ENCODE measurements at regions not wholly inside any gene's neighbourhood (a gene's known extent, or its start where the extent isn't known, plus 50 kb on each side); places are given as distances from the start of the nearest gene placed in this dataset.

DNA sequence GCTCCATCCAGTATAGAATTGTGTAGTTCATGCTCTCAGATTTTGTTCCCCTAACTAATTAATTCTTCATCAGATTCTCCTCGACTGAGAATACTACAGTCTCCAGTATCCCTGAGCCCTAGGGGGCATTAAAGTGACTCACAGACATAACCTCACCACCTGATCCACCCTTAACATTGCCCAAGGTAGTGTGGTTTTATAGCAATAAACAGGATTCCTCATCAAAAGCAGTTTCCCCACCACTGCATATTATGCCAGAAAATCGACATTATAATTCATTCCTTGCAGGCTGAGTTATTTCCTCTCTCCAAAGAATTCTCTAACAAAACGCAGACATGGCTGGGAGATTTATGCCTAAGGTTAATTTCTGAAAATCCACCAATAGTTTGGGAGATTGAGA lies 1402.5 kb upstream of the CELF2 start:
- DNase-seq, result no peak

DNA sequence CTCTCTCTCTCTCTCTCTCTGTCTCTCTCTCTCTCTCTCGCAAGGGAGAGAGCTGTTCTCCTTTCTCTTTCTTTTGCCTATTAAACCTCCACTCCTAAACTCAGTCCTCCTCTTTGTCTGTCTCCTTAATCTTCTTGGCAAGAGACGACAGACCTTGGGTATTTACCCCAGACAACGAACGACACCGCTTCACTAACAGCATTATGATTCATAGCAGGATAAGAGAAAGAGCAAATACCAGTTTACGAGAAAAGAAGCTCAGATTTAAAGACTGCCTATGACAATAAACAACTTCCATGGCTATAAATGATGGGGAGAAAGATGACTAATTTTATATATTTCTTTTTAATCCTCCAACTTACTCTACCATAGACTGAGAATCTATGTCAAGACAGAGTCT lies 1396.5 kb upstream of the CELF2 start:
- DNase-seq, result no peak

DNA sequence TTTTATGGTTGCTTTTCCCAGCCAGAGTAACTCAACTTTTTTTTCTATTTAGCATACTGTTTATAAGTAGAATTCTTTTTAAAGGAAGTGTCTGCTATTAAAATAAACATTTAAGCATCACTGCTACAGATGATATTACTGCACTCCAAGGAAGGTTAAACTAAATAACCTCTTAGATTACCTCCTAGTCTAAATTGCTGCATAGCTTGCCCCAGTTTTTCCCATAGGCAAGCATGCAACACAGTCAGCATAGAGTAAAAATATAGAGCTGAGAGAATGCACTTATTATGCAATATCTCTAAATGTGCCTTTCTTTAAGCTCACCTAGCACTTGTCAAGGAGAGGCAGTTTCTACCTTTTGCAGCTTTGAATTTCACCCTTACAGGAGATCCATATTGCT lies 1392.4 kb upstream of the CELF2 start:
- DNase-seq, result no peak

DNA sequence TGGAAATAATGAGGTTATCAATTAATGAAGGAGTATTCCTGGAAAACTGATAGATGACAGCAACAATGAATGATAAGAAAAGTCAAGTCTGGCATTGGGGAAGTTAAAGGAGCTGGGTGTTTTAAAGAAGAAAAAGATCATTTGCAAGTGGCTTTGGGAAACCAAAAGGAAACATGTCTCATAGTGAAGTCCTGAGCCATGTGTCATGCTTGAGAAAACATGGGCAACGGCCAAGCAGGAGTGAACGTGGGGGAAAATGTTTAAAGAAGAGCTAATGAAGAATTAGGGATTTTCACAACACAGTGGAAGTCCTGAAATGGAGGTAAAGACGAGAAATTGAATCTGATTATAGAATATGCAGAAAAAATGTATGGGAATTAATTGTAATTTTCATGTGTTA lies 1383.2 kb upstream of the CELF2 start:
- DNase-seq, result no peak

DNA sequence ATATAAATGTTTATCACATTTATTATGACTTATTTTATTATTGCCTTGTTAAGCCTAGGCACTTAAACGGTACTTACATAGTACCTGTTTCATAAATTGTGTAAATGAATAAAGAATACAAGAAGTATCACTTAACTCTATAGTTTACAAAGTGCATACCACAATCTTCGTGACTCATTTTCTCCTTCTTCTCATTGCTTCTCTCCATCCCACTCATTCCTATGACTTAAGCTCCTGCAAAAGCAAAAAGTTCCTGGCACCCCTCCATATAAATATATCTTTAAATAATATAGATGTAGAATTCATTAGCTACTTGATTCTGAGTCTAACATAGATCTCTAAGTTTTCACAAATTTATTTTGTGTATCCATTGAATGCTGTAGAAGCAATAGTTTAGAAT lies 1382.0 kb upstream of the CELF2 start:
- no peak for DNase-seq

DNA sequence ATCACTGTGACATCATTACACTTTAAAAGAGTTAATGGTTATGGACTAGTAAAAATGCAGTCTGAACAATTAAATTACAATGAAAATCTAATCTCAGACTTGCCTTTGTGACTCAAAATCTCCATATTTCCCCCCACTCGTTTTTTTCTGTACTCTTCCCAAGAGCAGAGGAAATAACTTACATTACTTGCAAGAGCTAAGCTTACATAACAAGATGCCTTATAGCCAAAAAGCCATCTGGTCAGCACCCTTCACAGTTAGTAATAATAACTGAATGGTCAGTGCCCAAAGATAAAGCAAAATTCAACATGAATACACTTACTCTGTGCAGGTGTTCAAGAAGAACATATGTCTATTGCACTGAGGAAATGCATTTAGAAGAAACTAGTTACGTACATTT lies 1381.5 kb upstream of the CELF2 start:
- no peak for DNase-seq

DNA sequence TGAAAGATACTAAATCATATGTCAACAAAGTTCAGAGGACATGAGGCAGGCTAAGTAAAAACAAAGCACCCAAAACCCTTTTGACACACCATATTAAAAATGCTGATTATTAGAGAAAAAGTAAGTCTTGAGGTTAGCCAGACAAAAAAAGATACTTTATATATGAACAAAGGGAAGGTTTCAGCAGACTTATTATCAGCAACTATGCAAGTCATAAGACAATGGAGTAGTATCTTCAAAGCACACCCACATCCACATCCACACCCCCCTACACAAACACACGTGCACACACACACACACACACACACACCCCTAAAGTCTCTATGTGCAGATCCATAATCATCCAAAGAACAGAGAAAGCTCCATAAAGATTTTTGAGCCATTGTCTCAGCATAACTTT lies 1373.9 kb upstream of the CELF2 start:
- DNase-seq, result no peak

DNA sequence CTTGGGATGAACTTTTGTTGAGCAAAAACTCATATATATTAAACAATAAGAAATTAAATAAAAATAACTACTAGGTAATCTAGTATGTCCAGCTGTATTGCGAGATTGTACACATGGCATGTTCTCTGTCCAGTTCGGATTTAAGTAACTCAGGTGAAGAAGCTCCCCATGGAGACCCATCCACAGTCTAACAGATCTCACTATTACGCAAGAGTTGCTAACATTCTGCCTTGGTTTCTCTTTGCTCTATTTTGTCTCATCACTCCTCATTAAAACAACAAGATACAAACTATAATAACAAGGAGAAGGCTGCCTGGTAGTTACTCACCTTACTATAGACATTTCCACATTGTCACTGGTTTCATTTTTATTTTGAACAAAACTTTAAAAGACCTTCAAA lies 1372.3 kb upstream of the CELF2 start:
- DNase-seq, result no peak

DNA sequence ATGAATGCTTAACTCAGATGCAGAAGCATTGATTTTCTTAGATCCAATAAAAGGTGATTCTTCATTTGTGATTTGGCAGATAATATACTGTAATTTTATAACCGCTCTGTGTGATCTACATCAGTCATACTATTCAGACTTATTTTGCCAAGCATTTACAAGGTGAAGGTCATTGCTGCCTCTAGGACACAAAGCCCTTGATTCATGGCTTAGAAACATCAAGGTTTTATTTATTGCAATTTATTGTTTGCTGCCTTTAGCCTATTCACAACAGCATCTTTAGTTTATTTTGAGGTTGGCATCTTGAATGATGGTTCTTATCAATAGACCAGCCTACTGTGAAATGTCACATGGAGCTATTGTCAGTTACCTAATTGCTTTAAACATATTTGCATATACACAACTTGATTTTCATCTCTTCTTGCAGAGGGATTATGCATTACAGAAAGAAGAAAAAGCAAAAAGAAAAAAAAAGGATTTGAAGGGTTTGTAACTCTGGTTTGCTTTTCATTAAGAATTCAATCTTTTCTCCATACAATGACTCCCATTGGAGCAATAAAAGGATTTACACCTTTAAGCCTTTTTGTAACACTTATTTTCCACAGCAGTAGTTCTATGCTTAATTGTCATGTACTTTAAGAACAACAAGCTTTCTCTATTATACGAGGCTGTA lies 1371.6 kb upstream of the CELF2 start:
- DNase-seq, result no peak

DNA sequence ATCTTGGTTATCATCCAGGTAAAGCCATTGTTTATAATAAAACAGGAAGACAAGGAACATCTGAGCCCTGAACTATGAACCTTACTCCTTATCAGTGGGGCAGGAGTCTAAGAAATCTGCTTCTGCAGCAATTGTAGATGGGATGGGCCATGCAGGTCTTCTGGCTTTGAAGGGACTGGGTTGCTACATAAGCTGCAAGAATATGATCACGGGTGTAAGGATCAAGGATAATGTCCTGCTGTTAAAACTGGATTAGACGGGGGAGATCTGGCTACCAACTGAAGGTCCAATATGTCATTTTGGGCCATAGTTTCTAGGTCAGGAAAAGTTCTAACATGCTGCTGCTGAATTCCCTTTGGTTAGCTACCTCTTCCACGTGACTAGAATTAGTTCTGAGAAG lies 1363.4 kb upstream of the CELF2 start:
- no peak for DNase-seq

DNA sequence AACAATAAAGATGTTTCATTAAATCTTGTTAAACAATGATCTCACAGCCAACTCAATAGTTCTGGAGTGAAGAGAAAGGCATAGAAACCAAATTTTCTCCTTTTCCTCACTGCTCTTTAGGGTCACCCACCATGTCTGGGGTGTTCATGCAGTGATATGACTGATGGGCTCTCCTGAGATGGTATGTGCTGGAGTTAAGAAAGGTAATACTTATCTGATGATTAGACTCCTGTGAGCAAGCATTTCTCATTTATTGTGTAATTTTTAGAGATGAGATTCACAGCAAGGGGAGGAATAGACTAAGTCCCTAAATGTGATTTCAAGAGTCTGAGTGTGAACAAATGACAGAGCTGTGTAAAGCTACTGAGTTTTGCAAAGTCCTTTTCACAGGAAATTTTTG lies 1361.3 kb upstream of the CELF2 start:
- no peak for DNase-seq

DNA sequence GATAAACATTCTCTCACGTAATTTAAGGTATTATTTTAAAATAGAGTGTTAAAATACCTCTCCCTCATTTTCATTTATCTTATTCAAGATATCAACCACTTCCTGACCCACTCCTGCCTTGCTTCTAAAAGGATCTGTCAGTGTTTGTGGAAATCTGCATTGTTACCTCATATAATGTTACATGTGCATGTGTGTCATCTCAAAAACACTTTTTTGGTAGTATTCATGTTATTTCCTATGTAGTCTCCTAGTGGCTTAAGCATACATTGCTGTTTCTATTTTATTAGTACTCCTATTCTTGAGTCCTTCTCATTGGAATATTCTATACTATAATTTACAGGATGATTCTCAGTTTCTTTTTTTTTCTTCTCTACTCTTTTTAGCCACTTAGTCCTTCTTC lies 1360.7 kb upstream of the CELF2 start:
- no peak for DNase-seq

DNA sequence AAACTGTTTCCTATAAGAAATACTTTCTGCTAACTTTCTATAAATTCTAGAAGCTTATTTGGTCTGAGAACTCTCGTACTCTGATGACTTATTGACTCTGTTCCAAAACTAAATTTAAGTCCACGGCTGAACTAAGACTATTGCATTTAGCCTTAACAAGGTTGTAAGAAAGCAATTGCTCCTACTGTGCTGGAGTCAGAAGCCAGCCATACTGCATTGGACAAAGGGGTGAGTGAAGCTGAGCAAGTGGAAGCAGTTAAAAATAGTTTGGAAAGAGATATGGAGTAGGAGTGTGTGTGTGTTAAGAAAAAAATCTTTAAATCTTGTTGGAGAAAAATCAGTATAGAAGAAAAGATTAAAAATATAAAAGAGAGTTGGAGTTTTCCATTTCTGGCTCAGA lies 1360.1 kb upstream of the CELF2 start:
- DNase-seq, result no peak

DNA sequence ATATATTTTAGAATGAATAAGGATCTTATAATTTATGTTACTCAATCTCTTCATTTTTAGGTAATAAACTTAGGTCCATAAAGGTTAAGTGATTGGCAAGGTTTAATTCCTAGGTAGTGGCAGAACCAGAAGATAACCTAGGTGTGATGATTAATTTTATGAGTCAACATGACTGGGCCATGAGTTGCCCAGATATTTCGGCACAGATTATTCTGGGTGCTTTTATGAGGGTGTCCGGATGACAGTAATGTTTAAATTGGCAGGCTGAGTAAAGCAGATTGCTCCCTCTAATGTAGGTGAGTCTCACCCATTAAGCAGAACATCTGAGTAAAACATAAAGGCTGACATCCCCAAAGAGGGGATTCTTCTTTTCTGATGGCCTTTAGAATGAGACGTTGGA lies 1349.3 kb upstream of the CELF2 start:
- no peak for DNase-seq

DNA sequence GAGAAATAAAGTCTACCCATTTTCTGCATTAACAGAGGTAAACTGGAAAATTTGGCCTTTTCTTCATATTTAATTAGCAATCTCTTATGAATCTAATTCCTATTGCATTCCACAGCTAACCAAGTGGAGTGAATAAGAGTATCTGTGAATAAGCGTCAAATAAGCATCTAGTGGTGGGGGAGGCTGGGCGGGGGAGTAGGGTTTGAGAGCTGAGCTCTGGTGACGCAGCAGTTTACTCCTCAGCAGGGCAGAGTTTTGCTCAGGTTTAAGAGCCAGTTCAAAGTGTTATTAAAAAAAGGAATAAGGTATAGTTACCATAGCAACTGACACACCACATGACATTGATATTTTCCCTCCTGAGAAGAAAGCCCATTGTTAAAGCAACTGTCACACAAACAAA lies 1346.8 kb upstream of the CELF2 start:
- DNase-seq, result no peak

DNA sequence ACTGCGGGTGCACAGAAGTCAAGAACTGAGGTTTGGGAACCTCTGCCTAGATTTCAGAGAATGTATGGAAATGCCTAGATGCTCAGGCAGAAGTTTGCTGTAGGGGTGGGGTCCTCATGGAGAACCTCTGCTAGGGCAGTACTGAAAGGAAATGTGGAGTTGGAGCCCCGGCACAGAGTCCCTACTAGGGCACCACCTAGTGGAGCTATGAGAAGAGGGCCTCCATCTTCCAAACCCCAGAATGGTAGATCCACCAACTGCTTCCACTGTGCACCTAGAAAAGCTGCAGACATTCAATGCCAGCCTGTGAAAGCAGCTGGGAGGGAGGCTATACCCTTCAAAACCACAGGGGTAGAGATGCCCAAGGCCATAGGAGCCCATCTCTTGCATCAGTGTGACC lies 1336.0 kb upstream of the CELF2 start:
- no peak for DNase-seq

DNA sequence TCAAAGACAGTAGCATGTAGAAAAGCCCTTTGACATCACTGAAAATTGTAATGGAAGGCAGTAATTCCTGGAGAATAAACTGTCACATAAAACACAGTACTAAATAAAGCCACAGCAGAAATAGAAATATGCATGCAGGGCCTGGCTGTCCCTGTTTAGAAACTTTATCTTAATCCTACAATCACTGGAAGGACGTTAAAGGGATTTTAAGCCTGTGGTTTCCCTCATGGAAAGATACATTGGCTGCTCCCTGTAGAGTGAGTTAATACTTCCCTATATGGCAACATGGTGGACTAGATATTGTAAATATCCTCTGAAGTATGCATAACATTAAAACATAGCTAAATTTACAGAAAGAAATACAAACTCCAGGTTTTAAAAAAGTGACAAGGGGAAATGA lies 1334.9 kb upstream of the CELF2 start:
- no peak for DNase-seq

DNA sequence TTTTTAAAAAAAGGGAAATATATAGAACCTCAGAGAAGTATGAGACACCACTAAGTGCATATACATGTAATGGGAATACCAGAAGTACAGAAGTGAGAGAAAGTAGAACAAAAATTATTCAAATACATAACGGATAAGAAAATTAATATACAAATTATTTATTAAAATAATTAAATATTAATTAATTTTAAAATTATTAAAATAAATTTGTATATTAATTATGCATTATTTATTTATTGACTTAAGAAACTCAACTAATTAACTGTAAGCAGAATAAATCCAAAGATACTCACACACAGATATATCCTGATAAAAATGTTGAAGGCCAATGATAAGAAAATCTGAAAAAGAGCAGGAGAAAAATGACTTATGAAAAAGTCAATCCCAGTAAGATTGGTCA lies 1333.5 kb upstream of the CELF2 start:
- no peak for DNase-seq

DNA sequence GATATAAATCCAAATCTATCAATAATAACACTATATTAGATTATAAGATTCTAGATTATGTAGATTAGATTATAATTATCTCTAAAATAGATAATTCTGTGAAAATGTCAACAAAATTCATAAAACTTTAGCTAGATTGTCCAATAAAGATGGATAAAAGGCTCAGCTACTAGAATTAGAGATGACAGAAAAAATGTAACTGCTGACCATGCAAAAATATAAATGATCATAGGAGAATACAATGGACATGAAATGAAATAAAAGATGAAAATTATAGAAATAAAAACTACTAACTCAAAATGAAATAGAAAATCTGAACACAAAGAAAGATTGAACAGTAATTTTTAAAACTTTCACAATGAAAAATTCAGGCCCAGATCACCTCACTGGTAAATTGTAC lies 1332.1 kb upstream of the CELF2 start:
- DNase-seq, result no peak

DNA sequence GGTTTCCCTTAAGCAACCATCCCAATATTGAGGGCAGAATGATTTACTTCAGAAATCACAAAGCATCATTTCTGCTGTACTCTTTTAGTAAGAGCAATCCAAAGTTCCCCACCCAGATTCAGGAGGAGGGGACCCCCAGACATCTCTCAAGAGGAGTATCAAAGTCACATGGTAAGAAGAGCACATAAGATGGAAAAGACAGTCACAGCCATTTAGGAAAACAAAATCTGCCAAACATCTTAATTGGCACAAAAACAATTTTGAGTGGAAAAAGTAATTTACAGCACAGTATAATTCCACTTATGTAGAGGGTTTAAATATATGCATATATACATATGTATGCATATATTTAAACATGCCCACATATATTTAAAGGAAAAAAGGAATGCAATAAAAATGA lies 1329.0 kb upstream of the CELF2 start:
- no peak for DNase-seq

DNA sequence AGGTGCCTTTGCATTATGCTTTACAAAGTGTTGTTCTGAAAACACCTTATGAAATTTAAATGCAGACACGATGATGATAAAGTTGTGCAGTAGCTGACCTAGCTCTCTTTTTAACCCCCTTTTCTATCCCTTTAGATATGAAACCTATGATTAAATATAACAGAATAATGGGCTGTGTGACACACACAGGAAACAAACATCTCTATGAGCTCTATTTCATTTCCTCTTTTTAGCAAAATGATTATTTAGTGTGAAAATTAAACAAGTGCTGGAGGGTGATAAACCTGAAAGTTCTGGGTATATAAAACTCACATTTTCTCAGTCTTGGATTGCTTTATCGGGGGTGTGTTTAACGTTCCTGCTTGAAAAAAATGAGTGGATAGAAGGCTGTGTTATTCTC lies 1310.5 kb upstream of the CELF2 start:
- no peak for DNase-seq

DNA sequence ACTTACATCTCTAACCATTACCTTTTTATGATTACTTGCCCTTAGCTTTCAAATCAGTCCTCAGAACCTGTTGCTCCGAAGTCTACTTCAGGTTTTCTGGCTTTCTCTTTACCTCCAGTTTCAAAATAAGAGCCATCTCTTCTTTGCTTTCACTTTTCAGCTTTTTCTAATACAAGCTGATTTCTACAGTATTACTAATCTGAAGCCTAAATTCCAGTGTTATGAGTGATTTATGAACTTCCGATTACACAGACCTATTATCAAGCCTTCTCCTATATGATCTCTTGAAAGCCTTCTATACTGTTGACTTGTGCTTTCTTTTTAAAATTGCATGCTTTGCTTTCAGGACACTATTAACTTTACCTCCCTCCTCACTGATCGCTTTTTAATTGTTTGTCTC lies 1307.8 kb upstream of the CELF2 start:
- no peak for DNase-seq

DNA sequence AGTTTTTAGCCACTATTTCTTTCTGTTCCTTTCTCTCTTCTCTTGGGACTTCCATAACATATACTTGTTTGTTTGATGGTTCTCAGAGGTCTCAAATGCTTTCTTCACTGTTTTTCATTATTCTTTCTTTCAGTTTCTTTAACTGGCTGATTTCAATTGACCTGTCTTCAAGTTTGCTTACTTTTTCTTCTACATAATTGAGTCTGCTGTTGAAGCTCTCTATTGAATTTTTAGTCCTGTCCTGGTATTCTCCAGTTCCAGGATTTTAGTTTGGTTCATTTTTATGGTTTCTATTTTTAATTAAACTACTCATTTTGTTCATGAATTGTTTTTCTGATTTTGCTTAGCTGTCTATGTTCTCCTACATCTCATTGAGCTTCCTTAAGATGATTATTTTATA lies 1305.3 kb upstream of the CELF2 start:
- DNase-seq, result no peak

DNA sequence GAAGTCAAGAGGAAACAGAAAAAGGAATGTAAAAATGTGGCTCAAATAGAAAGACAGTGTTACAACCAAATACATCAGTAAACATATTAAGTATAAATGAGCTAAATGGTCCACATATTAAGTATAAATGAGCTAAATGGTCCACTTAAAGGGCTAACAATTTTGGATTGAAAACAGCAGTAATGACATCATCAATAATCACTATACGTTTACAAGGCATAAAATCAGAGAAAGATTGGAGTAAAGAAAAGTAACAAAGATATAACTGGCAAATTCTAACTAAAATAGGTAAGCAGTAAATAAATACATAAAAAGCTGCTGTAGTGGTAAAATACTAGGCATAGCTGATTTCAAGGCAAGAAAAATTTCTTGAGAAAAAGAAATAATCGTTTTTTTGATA lies 1298.4 kb upstream of the CELF2 start:
- no peak for DNase-seq

DNA sequence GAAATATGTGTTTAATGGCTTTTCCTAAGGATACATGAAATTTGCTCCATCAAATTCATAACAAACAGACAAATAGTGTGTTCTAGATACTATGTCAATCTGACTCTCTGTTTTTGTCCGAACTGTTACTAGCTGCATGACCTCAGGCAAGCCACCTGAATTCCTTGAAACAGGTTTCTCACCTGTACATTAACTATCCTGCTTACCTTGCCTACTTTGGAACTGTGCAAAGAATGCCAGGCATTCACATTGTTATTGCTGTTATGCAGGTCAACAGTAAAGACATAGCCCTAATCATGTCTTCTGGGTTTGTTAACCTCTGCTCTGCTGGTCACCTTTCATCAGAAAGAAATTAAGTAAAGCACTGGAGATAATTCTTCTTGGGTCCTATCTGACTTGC lies 1283.9 kb upstream of the CELF2 start:
- no peak for DNase-seq

DNA sequence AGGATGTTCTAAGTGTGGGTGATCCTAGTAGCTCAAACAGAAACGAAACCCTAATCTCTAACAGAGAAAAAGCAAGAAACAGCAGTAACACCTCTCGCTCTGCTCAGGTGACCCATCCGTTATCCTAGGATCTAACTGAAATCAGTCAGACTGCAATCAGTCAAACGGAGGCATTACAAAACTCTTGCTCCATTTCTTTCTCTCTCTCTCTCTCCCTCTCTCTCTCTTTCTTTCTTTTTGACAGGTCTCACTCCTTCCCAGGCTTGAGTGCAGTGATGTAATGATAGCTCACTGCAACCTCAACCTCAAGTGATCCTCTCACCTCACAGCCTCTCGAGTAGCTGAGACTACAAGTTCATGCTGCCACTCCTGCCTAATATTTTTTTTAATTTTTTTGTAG lies 1283.5 kb upstream of the CELF2 start:
- no peak for DNase-seq
